ENCODE measurements at regions not wholly inside any gene's neighbourhood (a gene's known extent, or its start where the extent isn't known, plus 50 kb on each side); places are given as distances from the start of the nearest gene placed in this dataset.

DNA sequence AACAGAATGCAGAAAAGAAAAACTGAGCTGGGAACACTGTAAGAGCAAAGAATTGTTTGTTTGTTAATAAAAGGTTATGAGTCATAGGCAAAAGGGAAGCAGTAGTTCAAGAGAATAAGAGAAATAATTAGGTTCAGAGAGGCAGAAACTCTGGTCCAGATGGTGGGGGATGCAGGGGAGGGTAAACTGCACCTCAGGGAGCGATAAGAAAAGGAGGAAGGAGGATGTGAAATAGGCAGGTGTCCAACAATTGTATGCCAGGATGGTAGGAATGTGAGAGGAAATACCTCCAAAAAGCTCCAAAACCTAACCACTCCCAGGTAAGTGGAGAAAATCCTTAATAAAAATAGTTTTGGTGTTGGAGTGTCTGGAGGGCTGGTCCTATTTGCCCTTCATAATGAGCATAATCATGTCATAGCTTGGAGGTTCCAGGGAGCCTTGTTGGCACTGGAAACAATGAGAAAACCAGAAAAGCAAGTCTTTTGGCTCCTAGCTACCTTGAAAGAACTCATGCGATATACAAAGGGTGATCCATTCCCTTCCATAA is 405.4 kb upstream of the TBL1XR1 start:
- TF ChIP-seq, protein P1, sequence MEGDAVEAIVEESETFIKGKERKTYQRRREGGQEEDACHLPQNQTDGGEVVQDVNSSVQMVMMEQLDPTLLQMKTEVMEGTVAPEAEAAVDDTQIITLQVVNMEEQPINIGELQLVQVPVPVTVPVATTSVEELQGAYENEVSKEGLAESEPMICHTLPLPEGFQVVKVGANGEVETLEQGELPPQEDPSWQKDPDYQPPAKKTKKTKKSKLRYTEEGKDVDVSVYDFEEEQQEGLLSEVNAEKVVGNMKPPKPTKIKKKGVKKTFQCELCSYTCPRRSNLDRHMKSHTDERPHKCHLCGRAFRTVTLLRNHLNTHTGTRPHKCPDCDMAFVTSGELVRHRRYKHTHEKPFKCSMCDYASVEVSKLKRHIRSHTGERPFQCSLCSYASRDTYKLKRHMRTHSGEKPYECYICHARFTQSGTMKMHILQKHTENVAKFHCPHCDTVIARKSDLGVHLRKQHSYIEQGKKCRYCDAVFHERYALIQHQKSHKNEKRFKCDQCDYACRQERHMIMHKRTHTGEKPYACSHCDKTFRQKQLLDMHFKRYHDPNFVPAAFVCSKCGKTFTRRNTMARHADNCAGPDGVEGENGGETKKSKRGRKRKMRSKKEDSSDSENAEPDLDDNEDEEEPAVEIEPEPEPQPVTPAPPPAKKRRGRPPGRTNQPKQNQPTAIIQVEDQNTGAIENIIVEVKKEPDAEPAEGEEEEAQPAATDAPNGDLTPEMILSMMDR (IDR thresholded peaks at IDR 0.05), result no peak
- no peak for TF ChIP-seq POLR2A (IDR thresholded peaks at IDR 0.05)

Measured in testis (tissue), 2 donors.